GM23338 (cell line): ENCODE measurements at regions not wholly inside any gene's neighbourhood (a gene's known extent, or its start where the extent isn't known, plus 50 kb on each side); places are given as distances from the start of the nearest gene placed in this dataset.

Source experiments
- ATAC-seq: fragments of 200-7000 bp; cut with Tn5 transposase; 3 replicates; pipeline ENCODE4 v1.9.1; 2020
- DNase-seq: peaks from one replicate; pipeline ENCODE4 v3.0.0-alpha.2; 2015; ENCODE audit warnings: low spot score
- H2AFZ ChIP-seq: fragments of 200-600 bp; sonication (generic); 2 replicates; pipeline ENCODE4 v1.8.0; 2016; ENCODE audit warnings: antibody characterized with exemption, mild to moderate bottlenecking, moderate library complexity
- H3F3A ChIP-seq: fragments of 200-600 bp; sonication (generic); replicated peaks from 2 replicates; pipeline ENCODE4 v1.8.0; 2017; ENCODE audit warnings: antibody characterized with exemption, mixed run types, low read depth
- H3K27ac ChIP-seq: fragments of 200-600 bp; sonication (generic); 2 replicates; pipeline ENCODE4 v1.6.1; 2016; ENCODE audit warnings: low read depth
- H3K27me3 ChIP-seq: fragments of 200-600 bp; sonication (generic); 2 replicates; pipeline ENCODE4 v1.8.0; 2016; ENCODE audit warnings: mild to moderate bottlenecking, mixed run types, moderate library complexity; ENCODE audit not compliant: insufficient read depth
- H3K36me3 ChIP-seq: fragments of 200-600 bp; sonication (generic); 2 replicates; pipeline ENCODE4 v1.8.0; 2016; ENCODE audit warnings: mild to moderate bottlenecking; ENCODE audit not compliant: insufficient read depth
- H3K4me1 ChIP-seq: fragments of 200-600 bp; sonication (generic); 2 replicates; pipeline ENCODE4 v1.8.0; 2016; ENCODE audit warnings: mild to moderate bottlenecking, moderate library complexity; ENCODE audit not compliant: insufficient read depth
- H3K4me2 ChIP-seq: fragments of 200-600 bp; sonication (generic); 2 replicates; pipeline ENCODE4 v1.7.1; 2017; ENCODE audit warnings: mixed run types
- H3K4me3 ChIP-seq: fragments of 200-600 bp; sonication (generic); 2 replicates; pipeline ENCODE4 v1.6.1; 2016; ENCODE audit warnings: mixed run types
- H3K79me2 ChIP-seq: fragments of 200-600 bp; sonication (generic); replicated peaks from 2 replicates; pipeline ENCODE4 v1.8.0; 2017; ENCODE audit warnings: mild to moderate bottlenecking; ENCODE audit not compliant: insufficient read depth
- H3K9me2 ChIP-seq: fragments of 200-600 bp; sonication (generic); 2 replicates; pipeline ENCODE4 v1.8.0; 2017; ENCODE audit not compliant: insufficient read depth
- H4K20me1 ChIP-seq: fragments of 200-600 bp; sonication (generic); replicated peaks from 2 replicates; pipeline ENCODE4 v1.8.0; 2017; ENCODE audit warnings: mild to moderate bottlenecking; ENCODE audit not compliant: insufficient read depth
- H3K27ac Mint-ChIP-seq: 2 replicates; pipeline ENCODE4 v1.8.0; 2020; ENCODE audit warnings: inconsistent platforms, mild to moderate bottlenecking, moderate library complexity, mixed read lengths
- H3K27me3 Mint-ChIP-seq: 3 replicates; pipeline ENCODE4 v1.8.0; 2022; ENCODE audit warnings: low read depth, mild to moderate bottlenecking, moderate library complexity, mixed read lengths, inconsistent platforms; ENCODE audit not compliant: insufficient read depth, poor library complexity
- H3K36me3 Mint-ChIP-seq: 3 replicates; pipeline ENCODE4 v1.8.0; 2021; ENCODE audit warnings: low read depth, mild to moderate bottlenecking, inconsistent platforms, moderate library complexity, mixed read lengths
- H3K4me1 Mint-ChIP-seq: 3 replicates; pipeline ENCODE4 v1.8.0; 2020; ENCODE audit warnings: mild to moderate bottlenecking, inconsistent platforms, mixed read lengths
- H3K4me3 Mint-ChIP-seq: 3 replicates; pipeline ENCODE4 v1.8.0; 2021; ENCODE audit warnings: moderate library complexity, mild to moderate bottlenecking, inconsistent platforms, mixed read lengths
- H3K9me3 Mint-ChIP-seq: 3 replicates; pipeline ENCODE4 v1.8.0; 2020; ENCODE audit warnings: moderate library complexity, mild to moderate bottlenecking, inconsistent platforms, mixed read lengths
- CREB1 ChIP-seq: fragments of 250-450 bp; sonication (Bioruptor Pico); IDR thresholded peaks from 2 replicates; pipeline ENCODE4 v1.5.0; 2020; ENCODE audit warnings: low read depth, mild to moderate bottlenecking, moderate library complexity
- EZH2 ChIP-seq: fragments of 200-600 bp; sonication (generic); IDR thresholded peaks from one replicate; pipeline ENCODE4 v1.8.0; 2017; ENCODE audit warnings: antibody characterized with exemption, mild to moderate bottlenecking, low read depth; ENCODE audit not compliant: unreplicated experiment
- EZH2phosphoT487 ChIP-seq: fragments of 200-600 bp; sonication (generic); IDR thresholded peaks from one replicate; pipeline ENCODE4 v1.8.1; 2018; ENCODE audit warnings: antibody characterized with exemption; ENCODE audit not compliant: unreplicated experiment
- NANOG ChIP-seq: IDR thresholded peaks from 2 replicates; pipeline ENCODE4 v1.6.1; 2016; ENCODE audit warnings: antibody characterized with exemption, borderline replicate concordance
- POLR2AphosphoS5 ChIP-seq: IDR thresholded peaks from 2 replicates; pipeline ENCODE4 v1.6.1; 2016; ENCODE audit warnings: antibody characterized with exemption, low read depth
- REST ChIP-seq: IDR thresholded peaks from one replicate; pipeline ENCODE4 v1.6.1; 2018; ENCODE audit warnings: antibody characterized with exemption; ENCODE audit not compliant: unreplicated experiment
- STAT1 ChIP-seq: IDR thresholded peaks from one replicate; pipeline ENCODE4 v1.6.1; 2016; ENCODE audit warnings: antibody characterized with exemption; ENCODE audit not compliant: unreplicated experiment
- ZNF331 ChIP-seq: fragments of 250-450 bp; sonication (Bioruptor Pico); IDR thresholded peaks from 2 replicates; pipeline ENCODE4 v1.5.0; 2020; ENCODE audit warnings: low read depth, mild to moderate bottlenecking, moderate library complexity

DNA sequence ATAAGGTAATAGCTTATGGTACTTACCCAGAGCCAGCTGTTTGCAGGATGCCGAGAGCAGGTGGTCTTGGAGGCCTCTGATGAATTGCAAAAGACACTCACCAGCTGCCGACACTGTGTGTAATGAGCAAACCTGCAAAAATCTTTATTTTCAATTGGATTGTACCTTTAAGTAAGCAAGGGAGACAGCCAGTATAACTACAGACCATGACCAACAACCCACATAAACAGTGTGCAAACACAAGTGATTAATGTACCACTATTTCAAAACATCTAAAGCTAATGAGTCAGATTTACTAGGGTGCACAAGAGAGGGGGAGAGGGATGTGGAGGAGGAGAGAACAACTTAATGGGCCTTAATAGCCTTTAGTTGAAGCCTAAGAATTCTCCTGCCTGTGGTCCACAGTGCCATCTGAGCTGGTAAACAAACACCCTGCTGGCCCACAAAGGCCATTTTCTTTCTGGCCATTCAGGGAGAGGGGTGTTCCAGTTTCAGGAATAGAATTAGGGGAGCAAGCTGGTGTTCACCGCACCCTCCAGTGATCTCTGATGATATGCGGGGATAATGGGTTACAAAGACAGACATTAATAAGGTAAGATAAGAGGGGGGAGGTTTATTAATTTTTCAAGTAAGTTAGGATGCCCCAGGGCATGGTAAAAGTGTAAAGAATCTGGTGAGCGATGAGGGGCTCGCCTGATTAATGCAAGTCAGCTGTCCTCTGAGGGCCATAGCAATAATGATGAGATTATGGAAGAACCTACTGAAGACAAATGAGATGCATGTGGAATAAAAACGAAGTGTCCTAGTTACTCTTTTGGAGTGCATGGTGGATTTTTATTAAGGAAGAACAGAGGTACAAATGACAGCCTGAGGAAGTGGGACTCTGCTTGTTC, 196.4 kb downstream of the HRH4 start (continued):
- TF ChIP-seq REST: no peak
- no peak for TF ChIP-seq CREB1
- TF ChIP-seq ZNF331: no peak
- TF ChIP-seq EZH2phosphoT487: no peak

GRCh38 chr18:24657444-24657842, 197.0 kb downstream of the HRH4 start:
- H3K27ac ChIP-seq: no peak overlapping the region
- H3K9me2 ChIP-seq: peaks cover 8% of the 10 kb centered on the region; the same call in 1 of the 2 replicates
- Mint-ChIP-seq H3K27me3 (no peaks in the 10 kb centered on the region), H3K36me3 (no peaks in the 10 kb centered on the region), H3K27ac (no peak overlapping the region), H3K9me3 (no peaks in the 10 kb centered on the region), H3K4me1 (peaks cover 9% of the 10 kb centered on the region; the same call in 2 of the 3 replicates), H3K4me3 (no peak overlapping the region)
- no peaks in the 10 kb centered on the region for H3K4me1 ChIP-seq
- no peaks in the 10 kb centered on the region for H4K20me1 ChIP-seq
- H3K36me3 ChIP-seq: no peaks in the 10 kb centered on the region
- no peaks in the 10 kb centered on the region for H3K27me3 ChIP-seq
- H3F3A ChIP-seq: no peaks in the 10 kb centered on the region
- H2AFZ ChIP-seq: peak overlapping the region; percentile 63
- no peak overlapping the region for H3K4me2 ChIP-seq
- DNase-seq (no peak), ATAC-seq (no peak)
- H3K79me2 ChIP-seq: no peaks in the 10 kb centered on the region
- TF ChIP-seq ZNF331 (no peak), POLR2AphosphoS5 (no peak), REST (no peak), NANOG (no peak), EZH2 (no peak), STAT1 (no peak)
- H3K4me3 ChIP-seq: no peak overlapping the region
